HEK293 (cell line): ENCODE measurements at regions not wholly inside any gene's neighbourhood (a gene's known extent, or its start where the extent isn't known, plus 50 kb on each side); places are given as distances from the start of the nearest gene placed in this dataset.

Experiments
- CTCF ChIA-PET: fragments of 350-600 bp; formaldehyde crosslinking; extraction: SDS; loops from one replicate; lab custom pipeline; 2021; ENCODE audit warnings: antibody characterized with exemption; lab: Yijun Ruan, JAX
- POLR2A ChIA-PET: fragments of 300-600 bp; formaldehyde crosslinking; extraction: SDS; loops from one replicate; lab custom pipeline; 2020; ENCODE audit warnings: antibody characterized with exemption, inconsistent platforms; lab: Yijun Ruan, JAX
- H3K27ac ChIP-seq: fragments of 200-500 bp; sonication (Bioruptor generic); 2 replicates; pipeline ENCODE4 v1.5.1; 2014; ENCODE audit warnings: low read depth, low read length, control low read depth, inconsistent platforms; ENCODE audit errors: extremely low read depth
- H3K36me3 ChIP-seq, 2 experiments: fragments of 200-500 bp in 1 of 2; sonication (Bioruptor generic) in 1 of 2; 1 replicate in 1 of 2; 2 replicates in 1 of 2; pipeline ENCODE4 v1.5.1; 2014 to 2017; ENCODE audit warnings: inconsistent platforms in 2 of 2, low read length in 2 of 2; ENCODE audit not compliant: control insufficient read depth in 2 of 2, insufficient read depth in 1 of 2
- H3K4me1 ChIP-seq: fragments of 200-500 bp; sonication (Bioruptor generic); 2 replicates; pipeline ENCODE4 v1.5.1; 2014; ENCODE audit warnings: mild to moderate bottlenecking, low read length, inconsistent platforms; ENCODE audit not compliant: control insufficient read depth, insufficient read depth
- H3K4me3 ChIP-seq: 2 replicates; pipeline ENCODE4 v1.5.1; 2011; ENCODE audit warnings: low read depth, mild to moderate bottlenecking, control low read depth, low read length, moderate library complexity
- H3K9me3 ChIP-seq: fragments of 200-500 bp; sonication (Bioruptor generic); 2 replicates; pipeline ENCODE4 v1.5.1; 2014; ENCODE audit warnings: low read depth, low read length, inconsistent platforms; ENCODE audit not compliant: control insufficient read depth, insufficient read depth
- ATF2 ChIP-seq: fragments of 450-650 bp; formaldehyde crosslinking; IDR thresholded peaks from 2 replicates; pipeline ENCODE4 v1.5.1; 2016; ENCODE audit warnings: missing biosample characterization, missing genetic modification characterization, low read depth
- INSM2 ChIP-seq: fragments of 450-650 bp; formaldehyde crosslinking; IDR thresholded peaks from 2 replicates; pipeline ENCODE4 v1.5.1; 2016; ENCODE audit warnings: missing biosample characterization, missing genetic modification characterization
- MYNN ChIP-seq: fragments of 450-650 bp; formaldehyde crosslinking; IDR thresholded peaks from 2 replicates; pipeline ENCODE4 v1.5.1; 2016; ENCODE audit warnings: missing biosample characterization, missing genetic modification characterization, borderline replicate concordance
- OVOL3 ChIP-seq: fragments of 450-650 bp; formaldehyde crosslinking; IDR thresholded peaks from 2 replicates; pipeline ENCODE4 v1.5.1; 2016; ENCODE audit warnings: missing biosample characterization, missing genetic modification characterization
- PRDM4 ChIP-seq: fragments of 450-650 bp; formaldehyde crosslinking; IDR thresholded peaks from 2 replicates; pipeline ENCODE4 v1.5.1; 2017; ENCODE audit warnings: missing biosample characterization, missing genetic modification characterization
- SP2 ChIP-seq: fragments of 450-650 bp; formaldehyde crosslinking; IDR thresholded peaks from 2 replicates; pipeline ENCODE4 v1.5.1; 2016; ENCODE audit warnings: missing biosample characterization, missing genetic modification characterization
- ZFHX2 ChIP-seq: fragments of 450-650 bp; formaldehyde crosslinking; conservative IDR thresholded peaks from 2 replicates; pipeline ENCODE4 v1.5.1; 2016; ENCODE audit warnings: missing biosample characterization, missing genetic modification characterization
- ZFP3 ChIP-seq: fragments of 450-650 bp; formaldehyde crosslinking; IDR thresholded peaks from 2 replicates; pipeline ENCODE4 v1.5.1; 2016; ENCODE audit warnings: low read depth, missing biosample characterization, missing genetic modification characterization
- ZNF133 ChIP-seq: fragments of 450-650 bp; formaldehyde crosslinking; IDR thresholded peaks from 2 replicates; pipeline ENCODE4 v1.5.1; 2016; ENCODE audit warnings: missing biosample characterization, missing genetic modification characterization
- ZNF155 ChIP-seq: fragments of 450-650 bp; formaldehyde crosslinking; IDR thresholded peaks from 2 replicates; pipeline ENCODE4 v1.5.1; 2016; ENCODE audit warnings: missing biosample characterization, missing genetic modification characterization
- ZNF184 ChIP-seq: fragments of 450-650 bp; IDR thresholded peaks from 2 replicates; pipeline ENCODE4 v1.5.1; 2018; ENCODE audit warnings: missing biosample characterization, mild to moderate bottlenecking, missing genetic modification characterization
- ZNF211 ChIP-seq: fragments of 450-650 bp; formaldehyde crosslinking; IDR thresholded peaks from 2 replicates; pipeline ENCODE4 v1.5.1; 2016; ENCODE audit warnings: low read depth, missing biosample characterization, missing genetic modification characterization
- ZNF23 ChIP-seq: fragments of 450-650 bp; formaldehyde crosslinking; IDR thresholded peaks from 2 replicates; pipeline ENCODE4 v1.5.1; 2016; ENCODE audit warnings: missing biosample characterization, missing genetic modification characterization, borderline replicate concordance
- ZNF280C ChIP-seq: fragments of 450-650 bp; formaldehyde crosslinking; IDR thresholded peaks from 2 replicates; pipeline ENCODE4 v1.5.1; 2016; ENCODE audit warnings: missing biosample characterization, missing genetic modification characterization
- ZNF529 ChIP-seq: fragments of 450-650 bp; formaldehyde crosslinking; IDR thresholded peaks from 2 replicates; pipeline ENCODE4 v1.5.1; 2017; ENCODE audit warnings: missing genetic modification characterization, missing biosample characterization; ENCODE audit not compliant: insufficient replicate concordance
- ZNF558 ChIP-seq: fragments of 450-650 bp; formaldehyde crosslinking; IDR thresholded peaks from 2 replicates; pipeline ENCODE4 v1.5.1; 2016; ENCODE audit warnings: missing biosample characterization, missing genetic modification characterization
- ZNF596 ChIP-seq: fragments of 450-650 bp; IDR thresholded peaks from 2 replicates; pipeline ENCODE4 v1.5.0; 2018; ENCODE audit warnings: missing biosample characterization, mild to moderate bottlenecking, missing genetic modification characterization, moderate library complexity
- ZNF658 ChIP-seq: fragments of 450-650 bp; formaldehyde crosslinking; IDR thresholded peaks from 2 replicates; pipeline ENCODE4; 2016; ENCODE audit warnings: missing biosample characterization, missing genetic modification characterization
- ZNF664 ChIP-seq: fragments of 450-650 bp; formaldehyde crosslinking; IDR thresholded peaks from 2 replicates; pipeline ENCODE4 v1.5.1; 2016; ENCODE audit warnings: missing biosample characterization, missing genetic modification characterization
- ZNF670 ChIP-seq: fragments of 450-650 bp; formaldehyde crosslinking; IDR thresholded peaks from 2 replicates; pipeline ENCODE4 v1.5.1; 2016; ENCODE audit warnings: missing biosample characterization, missing genetic modification characterization, low read depth
- ZNF747 ChIP-seq: fragments of 450-650 bp; formaldehyde crosslinking; IDR thresholded peaks from 2 replicates; pipeline ENCODE4 v1.5.1; 2016; ENCODE audit warnings: missing biosample characterization, missing genetic modification characterization

GRCh38 chr1:103941086-103941485 is 191.4 kb downstream of the AMY1C start (continued):
- no peak for TF ChIP-seq ZNF747 (tag by site-specific recombination)

- Histone ChIP-seq H3K4me3 (no peak overlapping the region), H3K4me1 (no peaks in the 10 kb centered on the region), H3K9me3 (no peaks in the 10 kb centered on the region), H3K27ac (no peak overlapping the region), H3K36me3 (no peaks in the 10 kb centered on the region)
- ChIA-PET POLR2A (interaction anchor here (0.7 kb wide), 1 partner anchor 132 kb away, joined by 3 read pairs; no protein-coding TSS in a partner anchor), CTCF (no interaction called here)
- TF ChIP-seq ZNF529 (tag by site-specific recombination): no peak
- TF ChIP-seq INSM2 (tag by site-specific recombination): no peak
- no peak for TF ChIP-seq SP2
- no peak for TF ChIP-seq ZNF211
- no peak for TF ChIP-seq ZNF280C (tag by site-specific recombination)
- TF ChIP-seq ZNF658 (tag by site-specific recombination): no peak
- TF ChIP-seq PRDM4: no peak
- TF ChIP-seq ZFP3 (tag by site-specific recombination): no peak
- no peak for TF ChIP-seq ZFHX2
- no peak for TF ChIP-seq OVOL3 (tag by site-specific recombination)
- TF ChIP-seq ZNF133: no peak
Measured at GRCh38 chr1:103942029-103942428, 192.3 kb downstream of the AMY1C start.

- Histone ChIP-seq H3K9me3 (no peaks in the 10 kb centered on the region), H3K4me1 (no peaks in the 10 kb centered on the region), H3K4me3 (no peak overlapping the region), H3K27ac (no peak overlapping the region), H3K36me3 (no peaks in the 10 kb centered on the region)
- POLR2A ChIA-PET: no interaction called here
- TF ChIP-seq ZNF747 (tag by site-specific recombination) (no peak), MYNN (tag by site-specific recombination) (no peak), ZNF155 (tag by site-specific recombination) (no peak), ZNF558 (tag by site-specific recombination) (no peak), ZNF670 (tag by site-specific recombination) (no peak), ZNF184 (no peak), ZNF23 (no peak), ZNF596 (no peak), ZNF664 (tag by site-specific recombination) (no peak), ATF2 (tag by site-specific recombination) (no peak)
- CTCF ChIA-PET: interaction anchor here (0.7 kb wide), 1 partner anchor 9 kb away, joined by 3 read pairs; no protein-coding TSS in a partner anchor
Measured at GRCh38 chr1:103945774-103946173, 196.1 kb downstream of the AMY1C start.
